Epithelial cell of esophagus (primary cell): ENCODE measurements at regions not wholly inside any gene's neighbourhood (a gene's known extent, or its start where the extent isn't known, plus 50 kb on each side); places are given as distances from the start of the nearest gene placed in this dataset.

ENCODE experiments used
- DNase-seq: peaks from one replicate; pipeline ENCODE4 v3.0.0; 2010; ENCODE audit warnings: low read depth
- H3K4me3 ChIP-seq: 2 replicates; pipeline ENCODE4 v1.5.1; 2011; ENCODE audit warnings: mild to moderate bottlenecking, low read length, control low read depth
- CTCF ChIP-seq: IDR thresholded peaks from 2 replicates; pipeline ENCODE4 v1.5.1; 2011; ENCODE audit warnings: low read depth, mild to moderate bottlenecking, low read length, control low read depth, inconsistent platforms; ENCODE audit not compliant: insufficient read depth; ENCODE audit errors: missing control alignments

DNA sequence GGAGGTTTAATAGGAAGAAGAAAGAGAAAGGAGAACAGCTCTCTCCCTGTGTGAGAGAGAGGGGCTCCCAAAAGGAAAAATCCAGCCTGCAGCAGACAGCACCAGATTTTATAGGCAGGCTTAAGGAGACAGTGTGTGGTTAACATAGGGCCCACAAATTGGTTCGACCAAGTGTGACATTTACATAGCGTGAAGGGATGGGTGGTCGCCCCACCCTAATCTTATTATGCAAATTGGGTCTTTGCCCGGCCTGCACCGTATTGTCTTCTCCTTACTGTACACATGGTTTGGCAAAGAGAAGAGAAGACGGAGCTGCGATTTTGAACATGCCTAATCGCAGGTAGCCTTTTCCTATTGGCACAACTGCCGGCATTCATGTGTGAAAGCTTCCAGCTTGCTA, 756.3 kb downstream of the NXPH1 start:
- TF ChIP-seq CTCF = no peak
- no peak overlapping the region for H3K4me3 ChIP-seq
- no peak for DNase-seq

DNA sequence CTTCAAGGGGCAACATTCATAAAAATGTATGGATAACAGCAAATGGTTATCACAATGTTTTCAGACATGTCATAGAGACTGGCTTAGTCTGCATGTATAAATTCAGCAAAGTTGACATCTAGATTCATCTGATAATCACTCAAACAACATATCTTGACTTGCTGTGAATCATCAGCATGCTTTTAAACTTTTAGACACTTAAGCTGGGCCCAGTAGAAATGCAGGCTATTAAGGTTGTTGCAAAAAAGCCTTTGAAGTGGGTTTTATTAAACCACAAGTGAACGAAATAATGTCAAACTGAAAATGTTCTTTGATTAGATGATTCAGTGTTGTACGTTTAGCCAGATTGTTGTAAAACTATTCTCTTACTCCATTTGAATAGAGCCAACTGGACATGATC, 759.6 kb downstream of the NXPH1 start:
- H3K4me3 ChIP-seq = no peak overlapping the region
- DNase-seq = no peak
- no peak for TF ChIP-seq CTCF

- DNase-seq = no peak
- TF ChIP-seq CTCF = no peak
- H3K4me3 ChIP-seq = no peak overlapping the region
These were observed 767.2 kb downstream of the NXPH1 start for GRCh38 chr7:9200626-9201025.

DNA sequence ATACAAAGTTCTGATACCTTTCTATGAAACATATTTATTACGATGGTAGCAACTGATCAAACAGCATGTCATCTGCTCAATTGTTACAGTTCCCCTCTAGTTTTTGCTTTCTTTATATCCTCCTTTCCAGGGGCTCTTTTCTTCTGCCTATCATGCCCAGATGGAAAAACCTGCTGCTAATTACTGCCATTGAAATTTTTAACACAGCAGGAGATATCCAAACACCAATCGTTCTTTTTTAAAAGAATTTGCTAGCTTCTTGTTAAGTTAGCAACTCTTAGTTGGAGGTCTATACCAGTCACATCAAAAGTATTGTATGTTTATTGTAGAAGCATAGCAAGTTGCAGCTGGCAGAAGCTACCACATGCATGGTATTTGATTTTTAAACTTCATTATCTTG, 768.5 kb downstream of the NXPH1 start:
- H3K4me3 ChIP-seq = no peak overlapping the region
- DNase-seq = no peak
- no peak for TF ChIP-seq CTCF

DNA sequence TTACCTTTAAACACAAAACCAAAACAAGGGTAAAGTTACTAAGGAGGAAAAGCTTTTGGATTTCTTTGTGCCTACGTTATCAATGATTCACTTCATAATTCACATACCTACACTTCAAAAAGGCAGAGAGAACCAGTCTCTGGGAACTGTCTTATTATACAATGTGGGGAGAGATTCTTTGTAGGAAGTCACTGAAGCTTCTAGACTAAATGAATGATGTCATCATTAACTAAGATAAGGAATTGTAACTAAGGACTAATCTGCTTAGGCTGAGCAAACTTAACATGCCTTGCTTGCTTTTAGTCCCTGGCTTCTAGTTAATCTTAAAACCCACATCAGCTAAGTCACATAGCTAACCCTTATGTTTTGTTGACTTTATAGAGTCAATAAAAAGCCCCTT, 771.2 kb downstream of the NXPH1 start:
- DNase-seq = no peak
- H3K4me3 ChIP-seq = no peak overlapping the region
- no peak for TF ChIP-seq CTCF

- no peak for DNase-seq
- no peak overlapping the region for H3K4me3 ChIP-seq
- TF ChIP-seq CTCF = no peak
These were observed 776.7 kb downstream of the NXPH1 start for GRCh38 chr7:9210114-9210513.

DNA sequence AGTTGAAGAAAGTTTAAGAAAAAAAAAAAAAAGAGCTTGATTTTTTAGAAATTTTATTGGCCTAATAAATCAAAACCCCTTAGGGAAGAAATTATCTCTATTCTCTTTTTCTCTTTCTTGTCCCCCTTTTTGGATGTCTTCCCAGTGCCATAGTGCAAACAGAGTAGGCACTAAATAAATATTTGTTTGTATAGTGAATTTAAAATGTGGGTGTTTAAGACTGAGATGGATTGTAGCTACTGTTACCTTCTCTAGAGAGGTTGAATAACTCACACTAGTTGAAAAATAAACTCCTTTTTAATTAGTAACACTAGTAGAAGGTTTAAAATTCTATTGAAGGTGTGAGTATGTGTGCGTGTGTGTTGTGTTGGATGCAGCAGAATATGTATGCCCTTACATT, 783.8 kb downstream of the NXPH1 start:
- no peak for DNase-seq
- H3K4me3 ChIP-seq = no peak overlapping the region
- no peak for TF ChIP-seq CTCF
